ENCODE measurements at regions not wholly inside any gene's neighbourhood (a gene's known extent, or its start where the extent isn't known, plus 50 kb on each side); places are given as distances from the start of the nearest gene placed in this dataset.
"Not testable (repeated sequence)": the region's sequence is repeated elsewhere in the genome, so short reads cannot be mapped to it uniquely, and the experiment has no call there.

DNA sequence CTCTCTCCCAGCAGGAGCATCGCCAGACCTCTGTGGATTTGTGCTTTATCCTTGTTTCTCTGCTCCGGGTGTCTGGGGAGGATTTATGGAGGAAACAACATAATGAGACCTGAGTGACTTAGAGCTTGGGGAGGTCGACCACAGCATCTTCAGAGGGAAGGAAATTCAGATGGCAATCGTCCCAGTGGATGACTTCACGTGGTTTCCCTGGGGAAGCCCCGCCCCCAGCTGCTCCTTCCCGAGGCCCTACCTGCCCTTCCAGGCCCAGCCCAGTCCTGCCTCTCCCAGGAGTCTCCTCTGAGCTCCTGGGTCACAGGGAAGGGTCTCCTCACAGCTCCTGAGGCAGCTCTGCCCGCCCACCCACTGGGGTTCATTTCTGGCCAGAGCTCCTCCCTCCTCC lies 430.3 kb upstream of the SULF2 start:
- H3K36me3 ChIP-seq (ENCODE audit: control insufficient read depth in 3 of 3, insufficient read depth in 3 of 3, low read length in 3 of 3): no peaks in the 10 kb centered on the region
- no peaks in the 10 kb centered on the region for H3K9me3 ChIP-seq (ENCODE audit: control insufficient read depth in 3 of 3, low read length in 3 of 3)
- peaks cover 0 to 26% (median 10%) of the 10 kb centered on the region in 3 donors for H3K27me3 ChIP-seq (ENCODE audit: control insufficient read depth in 3 of 3, insufficient read depth in 3 of 3, low read length in 3 of 3)
- no peak overlapping the region for H3K9ac ChIP-seq (ENCODE audit: low read depth in 1 of 3, low read length in 3 of 3)
- no peak overlapping the region for H3K27ac ChIP-seq (ENCODE audit: low read depth, low read length)
- H3K4me1 ChIP-seq (ENCODE audit: control insufficient read depth in 3 of 3, insufficient read depth in 3 of 3, low read length in 3 of 3): peaks cover 0 to 4% (median 0%) of the 10 kb centered on the region in 3 donors
- no peak overlapping the region for H3K4me3 ChIP-seq (ENCODE audit: low read length in 3 of 3)

GRCh38 chr20:48214601-48215000 lies 429.3 kb upstream of the SULF2 start:
- Histone ChIP-seq H3K27me3 (ENCODE audit: control insufficient read depth in 3 of 3, insufficient read depth in 3 of 3, low read length in 3 of 3) (peaks cover 1 to 30% (median 11%) of the 10 kb centered on the region in 3 donors), H3K9ac (ENCODE audit: low read depth in 1 of 3, low read length in 3 of 3) (no peak overlapping the region), H3K9me3 (ENCODE audit: control insufficient read depth in 3 of 3, low read length in 3 of 3) (no peaks in the 10 kb centered on the region), H3K36me3 (ENCODE audit: control insufficient read depth in 3 of 3, insufficient read depth in 3 of 3, low read length in 3 of 3) (no peaks in the 10 kb centered on the region), H3K27ac (ENCODE audit: low read depth, low read length) (no peak overlapping the region), H3K4me1 (ENCODE audit: control insufficient read depth in 3 of 3, insufficient read depth in 3 of 3, low read length in 3 of 3) (peaks cover 0 to 4% (median 0%) of the 10 kb centered on the region in 3 donors), H3K4me3 (ENCODE audit: low read length in 3 of 3) (no peak overlapping the region)

DNA sequence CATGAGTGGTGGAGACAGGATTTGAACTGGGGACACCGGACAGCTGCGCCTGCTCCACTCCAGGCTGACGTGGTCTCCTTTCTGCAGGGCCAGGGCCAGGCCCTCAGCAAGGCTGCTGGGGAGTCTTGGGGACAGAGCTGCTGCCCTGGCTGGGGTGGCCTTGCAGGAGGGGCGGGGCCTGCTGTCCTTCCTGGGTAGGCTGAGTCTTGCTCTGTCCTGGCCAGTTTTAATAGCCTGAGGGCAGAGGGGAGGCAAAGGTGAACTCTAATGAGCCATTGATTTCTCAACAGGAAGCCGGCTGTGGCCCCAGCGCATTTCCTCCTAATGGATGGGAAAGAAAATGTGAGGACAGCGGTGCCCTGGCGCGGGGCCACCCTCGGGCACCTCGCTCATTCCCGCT lies 428.4 kb upstream of the SULF2 start:
- H3K4me3 ChIP-seq (ENCODE audit: low read length in 3 of 3); H3K36me3 ChIP-seq (ENCODE audit: control insufficient read depth in 3 of 3, insufficient read depth in 3 of 3, low read length in 3 of 3); H3K9ac ChIP-seq (ENCODE audit: low read depth in 1 of 3, low read length in 3 of 3); H3K27ac ChIP-seq (ENCODE audit: low read depth, low read length); H3K9me3 ChIP-seq (ENCODE audit: control insufficient read depth in 3 of 3, low read length in 3 of 3); H3K4me1 ChIP-seq (ENCODE audit: control insufficient read depth in 3 of 3, insufficient read depth in 3 of 3, low read length in 3 of 3): not testable (repeated sequence)
- H3K27me3 ChIP-seq (ENCODE audit: control insufficient read depth in 3 of 3, insufficient read depth in 3 of 3, low read length in 3 of 3): peaks cover 3 to 27% (median 14%) of the 10 kb centered on the region in 3 donors

GRCh38 chr20:48212806-48213509 lies 427.7 kb upstream of the SULF2 start:
- H3K27ac ChIP-seq (ENCODE audit: low read depth, low read length): no peak overlapping the region
- H3K36me3 ChIP-seq (ENCODE audit: control insufficient read depth in 3 of 3, insufficient read depth in 3 of 3, low read length in 3 of 3): no peaks in the 10 kb centered on the region
- no peak overlapping the region for H3K9ac ChIP-seq (ENCODE audit: low read depth in 1 of 3, low read length in 3 of 3)
- no peaks in the 10 kb centered on the region for H3K9me3 ChIP-seq (ENCODE audit: control insufficient read depth in 3 of 3, low read length in 3 of 3)
- peaks cover 0 to 4% (median 0%) of the 10 kb centered on the region in 3 donors for H3K4me1 ChIP-seq (ENCODE audit: control insufficient read depth in 3 of 3, insufficient read depth in 3 of 3, low read length in 3 of 3)
- peaks cover 3 to 27% (median 14%) of the 10 kb centered on the region in 3 donors for H3K27me3 ChIP-seq (ENCODE audit: control insufficient read depth in 3 of 3, insufficient read depth in 3 of 3, low read length in 3 of 3)
- H3K4me3 ChIP-seq (ENCODE audit: low read length in 3 of 3): no peak overlapping the region

DNA sequence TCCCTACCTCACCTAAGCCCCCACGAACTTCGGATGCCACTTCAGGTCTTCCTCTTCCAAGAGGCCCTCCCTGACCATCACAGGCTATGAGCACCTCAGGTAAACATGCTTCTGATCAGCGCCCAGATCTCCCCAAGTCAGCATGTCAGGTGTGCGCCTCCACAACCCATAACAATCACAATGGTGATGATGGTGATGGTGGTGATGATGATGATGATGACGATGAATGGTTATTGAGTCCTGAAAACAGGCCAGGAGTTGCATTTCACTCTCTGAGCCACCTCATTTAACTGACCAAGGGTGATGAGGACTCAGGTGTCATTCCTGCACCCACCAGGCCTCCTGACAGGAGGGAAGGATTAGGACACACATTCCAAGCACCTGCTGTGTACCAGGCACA lies 426.6 kb upstream of the SULF2 start:
- no peak overlapping the region for H3K27ac ChIP-seq (ENCODE audit: low read depth, low read length)
- no peaks in the 10 kb centered on the region for H3K36me3 ChIP-seq (ENCODE audit: control insufficient read depth in 3 of 3, insufficient read depth in 3 of 3, low read length in 3 of 3)
- peaks cover 0 to 4% (median 0%) of the 10 kb centered on the region in 3 donors for H3K4me1 ChIP-seq (ENCODE audit: control insufficient read depth in 3 of 3, insufficient read depth in 3 of 3, low read length in 3 of 3)
- no peak overlapping the region for H3K4me3 ChIP-seq (ENCODE audit: low read length in 3 of 3)
- no peaks in the 10 kb centered on the region for H3K9me3 ChIP-seq (ENCODE audit: control insufficient read depth in 3 of 3, low read length in 3 of 3)
- H3K9ac ChIP-seq (ENCODE audit: low read depth in 1 of 3, low read length in 3 of 3): no peak overlapping the region
- H3K27me3 ChIP-seq (ENCODE audit: control insufficient read depth in 3 of 3, insufficient read depth in 3 of 3, low read length in 3 of 3): peaks cover 3 to 22% (median 14%) of the 10 kb centered on the region in 3 donors

DNA sequence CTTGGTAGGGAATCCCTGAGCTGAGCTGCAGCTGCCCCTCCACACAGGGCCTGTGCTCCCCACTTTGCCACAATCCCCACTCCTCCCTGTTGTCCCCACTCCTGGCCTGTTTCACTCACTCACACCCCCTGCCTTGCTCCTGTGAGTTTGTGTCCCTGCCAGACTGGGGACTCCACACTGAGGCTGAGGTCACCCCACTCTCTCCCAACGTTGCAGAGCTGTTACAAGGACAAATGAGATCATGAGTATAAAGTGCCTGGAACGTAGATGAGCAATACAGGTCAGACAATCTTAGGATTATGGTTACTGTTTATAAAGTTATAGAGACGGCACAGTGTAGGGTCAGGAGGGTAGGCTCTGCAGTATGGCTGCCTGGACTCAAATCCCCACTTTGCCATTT lies 426.0 kb upstream of the SULF2 start:
- peaks cover 0 to 4% (median 0%) of the 10 kb centered on the region in 3 donors for H3K4me1 ChIP-seq (ENCODE audit: control insufficient read depth in 3 of 3, insufficient read depth in 3 of 3, low read length in 3 of 3)
- no peaks in the 10 kb centered on the region for H3K36me3 ChIP-seq (ENCODE audit: control insufficient read depth in 3 of 3, insufficient read depth in 3 of 3, low read length in 3 of 3)
- no peak overlapping the region for H3K4me3 ChIP-seq (ENCODE audit: low read length in 3 of 3)
- no peak overlapping the region for H3K9ac ChIP-seq (ENCODE audit: low read depth in 1 of 3, low read length in 3 of 3)
- H3K9me3 ChIP-seq (ENCODE audit: control insufficient read depth in 3 of 3, low read length in 3 of 3): no peaks in the 10 kb centered on the region
- H3K27ac ChIP-seq (ENCODE audit: low read depth, low read length): no peak overlapping the region
- H3K27me3 ChIP-seq (ENCODE audit: control insufficient read depth in 3 of 3, insufficient read depth in 3 of 3, low read length in 3 of 3): peaks cover 3 to 22% (median 14%) of the 10 kb centered on the region in 3 donors

GRCh38 chr20:48210111-48211027 lies 425.1 kb upstream of the SULF2 start:
- H3K27me3 ChIP-seq (ENCODE audit: control insufficient read depth in 3 of 3, insufficient read depth in 3 of 3, low read length in 3 of 3): peaks cover 3 to 22% (median 14%) of the 10 kb centered on the region in 3 donors
- peaks cover 0 to 4% (median 0%) of the 10 kb centered on the region in 3 donors for H3K4me1 ChIP-seq (ENCODE audit: control insufficient read depth in 3 of 3, insufficient read depth in 3 of 3, low read length in 3 of 3)
- H3K9me3 ChIP-seq (ENCODE audit: control insufficient read depth in 3 of 3, low read length in 3 of 3): no peaks in the 10 kb centered on the region
- no peak overlapping the region for H3K27ac ChIP-seq (ENCODE audit: low read depth, low read length)
- no peaks in the 10 kb centered on the region for H3K36me3 ChIP-seq (ENCODE audit: control insufficient read depth in 3 of 3, insufficient read depth in 3 of 3, low read length in 3 of 3)
- no peak overlapping the region for H3K4me3 ChIP-seq (ENCODE audit: low read length in 3 of 3)
- H3K9ac ChIP-seq (ENCODE audit: low read depth in 1 of 3, low read length in 3 of 3): no peak overlapping the region

GRCh38 chr20:48209102-48209501 lies 423.8 kb upstream of the SULF2 start:
- no peak overlapping the region for H3K4me3 ChIP-seq (ENCODE audit: low read length in 3 of 3)
- H3K27ac ChIP-seq (ENCODE audit: low read depth, low read length): no peak overlapping the region
- H3K9ac ChIP-seq (ENCODE audit: low read depth in 1 of 3, low read length in 3 of 3): no peak overlapping the region
- peaks cover 0 to 4% (median 0%) of the 10 kb centered on the region in 3 donors for H3K4me1 ChIP-seq (ENCODE audit: control insufficient read depth in 3 of 3, insufficient read depth in 3 of 3, low read length in 3 of 3)
- peaks cover 7 to 20% (median 11%) of the 10 kb centered on the region in 3 donors for H3K27me3 ChIP-seq (ENCODE audit: control insufficient read depth in 3 of 3, insufficient read depth in 3 of 3, low read length in 3 of 3)
- no peaks in the 10 kb centered on the region for H3K36me3 ChIP-seq (ENCODE audit: control insufficient read depth in 3 of 3, insufficient read depth in 3 of 3, low read length in 3 of 3)
- H3K9me3 ChIP-seq (ENCODE audit: control insufficient read depth in 3 of 3, low read length in 3 of 3): no peaks in the 10 kb centered on the region

- Histone ChIP-seq H3K4me1 (ENCODE audit: control insufficient read depth in 3 of 3, insufficient read depth in 3 of 3, low read length in 3 of 3) (peaks cover 0 to under 1% (median 0%) of the 10 kb centered on the region in 3 donors), H3K4me3 (ENCODE audit: low read length in 3 of 3) (no peak overlapping the region), H3K27ac (ENCODE audit: low read depth, low read length) (no peak overlapping the region), H3K9ac (ENCODE audit: low read depth in 1 of 3, low read length in 3 of 3) (no peak overlapping the region), H3K27me3 (ENCODE audit: control insufficient read depth in 3 of 3, insufficient read depth in 3 of 3, low read length in 3 of 3) (peaks cover 7 to 20% (median 11%) of the 10 kb centered on the region in 3 donors), H3K9me3 (ENCODE audit: control insufficient read depth in 3 of 3, low read length in 3 of 3) (no peaks in the 10 kb centered on the region), H3K36me3 (ENCODE audit: control insufficient read depth in 3 of 3, insufficient read depth in 3 of 3, low read length in 3 of 3) (no peaks in the 10 kb centered on the region)
These were observed 422.9 kb upstream of the SULF2 start for GRCh38 chr20:48208176-48208575.

GRCh38 chr20:48207505-48207904 lies 422.2 kb upstream of the SULF2 start:
- H3K9me3 ChIP-seq (ENCODE audit: control insufficient read depth in 3 of 3, low read length in 3 of 3): no peaks in the 10 kb centered on the region
- H3K4me3 ChIP-seq (ENCODE audit: low read length in 3 of 3): no peak overlapping the region

More at GRCh38 chr20:48207505-48207904, 422.2 kb upstream of the SULF2 start:
- Histone ChIP-seq H3K36me3 (ENCODE audit: control insufficient read depth in 3 of 3, insufficient read depth in 3 of 3, low read length in 3 of 3) (no peaks in the 10 kb centered on the region), H3K4me1 (ENCODE audit: control insufficient read depth in 3 of 3, insufficient read depth in 3 of 3, low read length in 3 of 3) (no peaks in the 10 kb centered on the region), H3K9ac (ENCODE audit: low read depth in 1 of 3, low read length in 3 of 3) (no peak overlapping the region), H3K27me3 (ENCODE audit: control insufficient read depth in 3 of 3, insufficient read depth in 3 of 3, low read length in 3 of 3) (peaks cover 7 to 20% (median 11%) of the 10 kb centered on the region in 3 donors), H3K27ac (ENCODE audit: low read depth, low read length) (no peak overlapping the region)
